ENCODE measurements at regions not wholly inside any gene's neighbourhood (a gene's known extent, or its start where the extent isn't known, plus 50 kb on each side); places are given as distances from the start of the nearest gene placed in this dataset.

GRCh38 chr17:55587608-55588139 is 76.4 kb upstream of the SMIM36 start:
- TF ChIP-seq POLR2AphosphoS5 (IDR thresholded peaks at IDR 0.05) (peak in 1 of 3 donors; percentile 34), CTCF (IDR thresholded peaks at IDR 0.05 in 8 of 11, conservative IDR thresholded peaks at IDR 0.05 in 3 of 11) (no peak), POLR2A (IDR thresholded peaks at IDR 0.05) (no peak)

All from spleen (tissue), 7 donors.